ENCODE measurements at regions not wholly inside any gene's neighbourhood (a gene's known extent, or its start where the extent isn't known, plus 50 kb on each side); places are given as distances from the start of the nearest gene placed in this dataset.

- no peaks in the 10 kb centered on the region for H3K36me3 Mint-ChIP-seq (ENCODE audit: low read depth)
- no peak overlapping the region for H3K27ac Mint-ChIP-seq
- H3K27me3 Mint-ChIP-seq: no peaks in the 10 kb centered on the region
- no peak overlapping the region for H3K4me3 ChIP-seq (ENCODE audit: low read length)
- H3K9me3 ChIP-seq (ENCODE audit: control insufficient read depth in 1 of 2, insufficient read depth in 1 of 2, low read length in 2 of 2): peaks cover 0 to 13% of the 10 kb centered on the region in 2 experiments
- ChIA-PET POLR2A (no interaction called here), CTCF (no interaction called here)
- intact Hi-C loops (cut with DNase I, micrococcal nuclease): no loop called here
- H3K36me3 ChIP-seq (ENCODE audit: insufficient read depth, low read length): no peaks in the 10 kb centered on the region
- H3K9me3 Mint-ChIP-seq: peaks cover 7% of the 10 kb centered on the region
- H3K27ac ChIP-seq (ENCODE audit: low read depth in 1 of 2, low read length in 2 of 2): no peak overlapping the region
- ATAC-seq (ENCODE audit: poor library complexity): no peak
- H3K4me3 Mint-ChIP-seq: no peak overlapping the region
- no peaks in the 10 kb centered on the region for H3K4me1 ChIP-seq (ENCODE audit: insufficient read depth, low read length)
- H3K4me1 Mint-ChIP-seq (ENCODE audit: low read depth): no peaks in the 10 kb centered on the region
- peak in 1 of 14 experiments; percentile 4 for DNase-seq
- no peaks in the 10 kb centered on the region for H3K27me3 ChIP-seq (ENCODE audit: control insufficient read depth in 1 of 2, insufficient read depth in 2 of 2, low read length in 2 of 2)
- TF ChIP-seq CTCF (IDR thresholded peaks at IDR 0.05): no peak
These were observed 1680.6 kb upstream of the LRRTM1 start for GRCh38 chr2:81984969-81985637.

DNA sequence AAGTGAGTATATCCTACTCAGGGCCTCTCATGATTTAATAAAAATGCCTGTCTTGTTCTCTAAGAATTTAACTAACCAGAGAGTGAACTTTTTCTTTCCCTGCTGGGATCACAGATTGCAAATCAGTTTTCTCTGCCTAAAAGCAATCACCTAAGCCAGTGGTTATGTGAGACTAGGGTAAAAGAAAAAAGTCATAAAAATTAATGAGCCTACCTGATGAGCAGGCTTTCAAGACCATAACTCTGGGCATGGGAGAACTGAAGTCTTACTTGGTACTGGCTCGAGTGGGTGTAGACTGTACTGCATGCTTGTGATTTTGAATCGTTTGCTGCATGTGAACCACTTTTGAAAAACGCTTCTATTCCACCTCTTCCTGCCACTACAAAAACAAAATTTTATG is 1677.0 kb upstream of the LRRTM1 start:
- Histone ChIP-seq H3K9me3 (ENCODE audit: control insufficient read depth in 1 of 2, insufficient read depth in 1 of 2, low read length in 2 of 2) (peaks cover 0 to 13% of the 10 kb centered on the region in 2 experiments), H3K27me3 (ENCODE audit: control insufficient read depth in 1 of 2, insufficient read depth in 2 of 2, low read length in 2 of 2) (no peaks in the 10 kb centered on the region), H3K27ac (ENCODE audit: low read depth in 1 of 2, low read length in 2 of 2) (no peak overlapping the region), H3K36me3 (ENCODE audit: insufficient read depth, low read length) (no peaks in the 10 kb centered on the region), H3K4me3 (ENCODE audit: low read length) (no peak overlapping the region), H3K4me1 (ENCODE audit: insufficient read depth, low read length) (no peaks in the 10 kb centered on the region)
- Mint-ChIP-seq H3K36me3 (ENCODE audit: low read depth) (no peaks in the 10 kb centered on the region), H3K27ac (no peak overlapping the region), H3K27me3 (no peaks in the 10 kb centered on the region), H3K4me3 (no peak overlapping the region), H3K9me3 (peaks cover 8% of the 10 kb centered on the region), H3K4me1 (ENCODE audit: low read depth) (no peaks in the 10 kb centered on the region)
- ChIA-PET CTCF (no interaction called here), POLR2A (no interaction called here)
- ATAC-seq (ENCODE audit: poor library complexity) (no peak), DNase-seq (no peak)
- intact Hi-C loops (cut with DNase I, micrococcal nuclease): no loop called here
- TF ChIP-seq CTCF (IDR thresholded peaks at IDR 0.05): no peak

- Mint-ChIP-seq H3K36me3 (ENCODE audit: low read depth) (no peaks in the 10 kb centered on the region), H3K27ac (no peak overlapping the region), H3K9me3 (peaks cover 17% of the 10 kb centered on the region), H3K4me3 (no peak overlapping the region), H3K4me1 (ENCODE audit: low read depth) (no peaks in the 10 kb centered on the region), H3K27me3 (no peaks in the 10 kb centered on the region)
- CTCF ChIA-PET: no interaction called here
- H3K9me3 ChIP-seq (ENCODE audit: control insufficient read depth in 1 of 2, insufficient read depth in 1 of 2, low read length in 2 of 2): peaks cover 0 to 2% of the 10 kb centered on the region in 2 experiments
- no peak for TF ChIP-seq CTCF (IDR thresholded peaks at IDR 0.05)
- no peak for ATAC-seq (ENCODE audit: poor library complexity)
- DNase-seq: no peak
- intact Hi-C loops (cut with DNase I, micrococcal nuclease): no loop called here
- H3K4me3 ChIP-seq (ENCODE audit: low read length): no peak overlapping the region
- no peaks in the 10 kb centered on the region for H3K36me3 ChIP-seq (ENCODE audit: insufficient read depth, low read length)
- POLR2A ChIA-PET: no interaction called here
- H3K4me1 ChIP-seq (ENCODE audit: insufficient read depth, low read length): no peaks in the 10 kb centered on the region
- H3K27ac ChIP-seq (ENCODE audit: low read depth in 1 of 2, low read length in 2 of 2): no peak overlapping the region
- H3K27me3 ChIP-seq (ENCODE audit: control insufficient read depth in 1 of 2, insufficient read depth in 2 of 2, low read length in 2 of 2): no peaks in the 10 kb centered on the region
These were observed 1674.5 kb upstream of the LRRTM1 start for GRCh38 chr2:81979086-81979485.
